ENCODE measurements at regions not wholly inside any gene's neighbourhood (a gene's known extent, or its start where the extent isn't known, plus 50 kb on each side); places are given as distances from the start of the nearest gene placed in this dataset.

GRCh38 chr17:52244689-52245088 lies 86.2 kb upstream of the CA10 start:
- TF ChIP-seq CTCF (optimal IDR thresholded peaks at IDR 0.05 in 1 of 3, IDR thresholded peaks at IDR 0.05 in 1 of 3, conservative IDR thresholded peaks at IDR 0.05 in 1 of 3; ENCODE audit: extremely low read depth in 1 of 3, insufficient read depth in 2 of 3, low read length in 3 of 3) = no peak
- TF ChIP-seq EZH2 (IDR thresholded peaks at IDR 0.05; ENCODE audit: low read length) = no peak
